ENCODE measurements at regions not wholly inside any gene's neighbourhood (a gene's known extent, or its start where the extent isn't known, plus 50 kb on each side); places are given as distances from the start of the nearest gene placed in this dataset.
"Not testable (repeated sequence)": the region's sequence is repeated elsewhere in the genome, so short reads cannot be mapped to it uniquely, and the experiment has no call there.

GRCh38 chr5:44756097-44756496 lies 52.6 kb upstream of the MRPS30 start:
- not testable (repeated sequence) for H3K36me3 ChIP-seq (ENCODE audit: control insufficient read depth in 2 of 2, insufficient read depth in 2 of 2, low read length in 2 of 2); H3K27ac ChIP-seq (ENCODE audit: low read length); H3K4me3 ChIP-seq (ENCODE audit: low read length in 2 of 2); H3K27me3 ChIP-seq (ENCODE audit: control insufficient read depth in 1 of 2, insufficient read depth in 2 of 2, low read length in 2 of 2); H3K4me1 ChIP-seq (ENCODE audit: control insufficient read depth, insufficient read depth, low read length); H3K9ac ChIP-seq (ENCODE audit: low read length in 2 of 2); H3K9me3 ChIP-seq (ENCODE audit: control insufficient read depth in 2 of 2, low read length in 2 of 2)

GRCh38 chr5:44747396-44747795 lies 61.4 kb upstream of the MRPS30 start:
- H3K27ac ChIP-seq (ENCODE audit: low read length), result no peak overlapping the region

GRCh38 chr5:44740660-44741059 lies 68.1 kb upstream of the MRPS30 start:
- Histone ChIP-seq H3K9ac (ENCODE audit: low read length in 2 of 2) (no peak overlapping the region), H3K27ac (ENCODE audit: low read length) (no peak overlapping the region), H3K4me3 (ENCODE audit: low read length in 2 of 2) (no peak overlapping the region), H3K9me3 (ENCODE audit: control insufficient read depth in 2 of 2, low read length in 2 of 2) (no peaks in the 10 kb centered on the region), H3K4me1 (ENCODE audit: control insufficient read depth, insufficient read depth, low read length) (no peaks in the 10 kb centered on the region), H3K27me3 (ENCODE audit: control insufficient read depth in 1 of 2, insufficient read depth in 2 of 2, low read length in 2 of 2) (no peaks in the 10 kb centered on the region), H3K36me3 (ENCODE audit: control insufficient read depth in 2 of 2, insufficient read depth in 2 of 2, low read length in 2 of 2) (no peaks in the 10 kb centered on the region)

More at GRCh38 chr5:44747396-44747795, 61.4 kb upstream of the MRPS30 start:
- no peak overlapping the region for H3K9ac ChIP-seq (ENCODE audit: low read length in 2 of 2)
- H3K4me3 ChIP-seq (ENCODE audit: low read length in 2 of 2), result no peak overlapping the region
- H3K9me3 ChIP-seq (ENCODE audit: control insufficient read depth in 2 of 2, low read length in 2 of 2), result no peaks in the 10 kb centered on the region
- no peaks in the 10 kb centered on the region for H3K27me3 ChIP-seq (ENCODE audit: control insufficient read depth in 1 of 2, insufficient read depth in 2 of 2, low read length in 2 of 2)
- no peaks in the 10 kb centered on the region for H3K36me3 ChIP-seq (ENCODE audit: control insufficient read depth in 2 of 2, insufficient read depth in 2 of 2, low read length in 2 of 2)
- H3K4me1 ChIP-seq (ENCODE audit: control insufficient read depth, insufficient read depth, low read length), result no peaks in the 10 kb centered on the region

GRCh38 chr5:44729536-44729935 lies 79.2 kb upstream of the MRPS30 start:
- no peaks in the 10 kb centered on the region for H3K27me3 ChIP-seq (ENCODE audit: control insufficient read depth in 1 of 2, insufficient read depth in 2 of 2, low read length in 2 of 2)
- H3K9ac ChIP-seq (ENCODE audit: low read length in 2 of 2), result no peak overlapping the region
- no peak overlapping the region for H3K27ac ChIP-seq (ENCODE audit: low read length)
- no peaks in the 10 kb centered on the region for H3K4me1 ChIP-seq (ENCODE audit: control insufficient read depth, insufficient read depth, low read length)
- no peaks in the 10 kb centered on the region for H3K9me3 ChIP-seq (ENCODE audit: control insufficient read depth in 2 of 2, low read length in 2 of 2)
- H3K4me3 ChIP-seq (ENCODE audit: low read length in 2 of 2), result no peak overlapping the region
- no peaks in the 10 kb centered on the region for H3K36me3 ChIP-seq (ENCODE audit: control insufficient read depth in 2 of 2, insufficient read depth in 2 of 2, low read length in 2 of 2)

- Histone ChIP-seq H3K36me3 (ENCODE audit: control insufficient read depth in 2 of 2, insufficient read depth in 2 of 2, low read length in 2 of 2) (no peaks in the 10 kb centered on the region), H3K4me1 (ENCODE audit: control insufficient read depth, insufficient read depth, low read length) (no peaks in the 10 kb centered on the region), H3K27me3 (ENCODE audit: control insufficient read depth in 1 of 2, insufficient read depth in 2 of 2, low read length in 2 of 2) (no peaks in the 10 kb centered on the region), H3K9ac (ENCODE audit: low read length in 2 of 2) (no peak overlapping the region), H3K27ac (ENCODE audit: low read length) (no peak overlapping the region), H3K4me3 (ENCODE audit: low read length in 2 of 2) (no peak overlapping the region), H3K9me3 (ENCODE audit: control insufficient read depth in 2 of 2, low read length in 2 of 2) (no peaks in the 10 kb centered on the region)
These were observed 81.6 kb upstream of the MRPS30 start for GRCh38 chr5:44727100-44727499.

- Histone ChIP-seq H3K4me3 (ENCODE audit: low read length in 2 of 2) (no peak overlapping the region), H3K4me1 (ENCODE audit: control insufficient read depth, insufficient read depth, low read length) (no peaks in the 10 kb centered on the region), H3K36me3 (ENCODE audit: control insufficient read depth in 2 of 2, insufficient read depth in 2 of 2, low read length in 2 of 2) (no peaks in the 10 kb centered on the region), H3K9me3 (ENCODE audit: control insufficient read depth in 2 of 2, low read length in 2 of 2) (no peaks in the 10 kb centered on the region), H3K9ac (ENCODE audit: low read length in 2 of 2) (no peak overlapping the region), H3K27me3 (ENCODE audit: control insufficient read depth in 1 of 2, insufficient read depth in 2 of 2, low read length in 2 of 2) (no peaks in the 10 kb centered on the region), H3K27ac (ENCODE audit: low read length) (no peak overlapping the region)
These were observed 88.9 kb upstream of the MRPS30 start for GRCh38 chr5:44719856-44720255.

GRCh38 chr5:44714871-44715561 lies 93.7 kb upstream of the MRPS30 start:
- no peak overlapping the region for H3K27ac ChIP-seq (ENCODE audit: low read length)
- H3K9me3 ChIP-seq (ENCODE audit: control insufficient read depth in 2 of 2, low read length in 2 of 2), result no peaks in the 10 kb centered on the region
- H3K9ac ChIP-seq (ENCODE audit: low read length in 2 of 2), result no peak overlapping the region
- H3K4me1 ChIP-seq (ENCODE audit: control insufficient read depth, insufficient read depth, low read length), result no peaks in the 10 kb centered on the region
- H3K36me3 ChIP-seq (ENCODE audit: control insufficient read depth in 2 of 2, insufficient read depth in 2 of 2, low read length in 2 of 2), result no peaks in the 10 kb centered on the region
- H3K27me3 ChIP-seq (ENCODE audit: control insufficient read depth in 1 of 2, insufficient read depth in 2 of 2, low read length in 2 of 2), result no peaks in the 10 kb centered on the region
- H3K4me3 ChIP-seq (ENCODE audit: low read length in 2 of 2), result no peak overlapping the region

- Histone ChIP-seq H3K4me1 (ENCODE audit: control insufficient read depth, insufficient read depth, low read length) (no peaks in the 10 kb centered on the region), H3K27me3 (ENCODE audit: control insufficient read depth in 1 of 2, insufficient read depth in 2 of 2, low read length in 2 of 2) (no peaks in the 10 kb centered on the region), H3K9me3 (ENCODE audit: control insufficient read depth in 2 of 2, low read length in 2 of 2) (no peaks in the 10 kb centered on the region), H3K9ac (ENCODE audit: low read length in 2 of 2) (no peak overlapping the region), H3K27ac (ENCODE audit: low read length) (no peak overlapping the region), H3K4me3 (ENCODE audit: low read length in 2 of 2) (no peak overlapping the region), H3K36me3 (ENCODE audit: control insufficient read depth in 2 of 2, insufficient read depth in 2 of 2, low read length in 2 of 2) (no peaks in the 10 kb centered on the region)
These were observed 95.3 kb upstream of the MRPS30 start for GRCh38 chr5:44713446-44713845.

GRCh38 chr5:44711901-44712300 lies 96.8 kb upstream of the MRPS30 start:
- H3K9me3 ChIP-seq (ENCODE audit: control insufficient read depth in 2 of 2, low read length in 2 of 2), result no peaks in the 10 kb centered on the region
- H3K36me3 ChIP-seq (ENCODE audit: control insufficient read depth in 2 of 2, insufficient read depth in 2 of 2, low read length in 2 of 2), result no peaks in the 10 kb centered on the region
- H3K9ac ChIP-seq (ENCODE audit: low read length in 2 of 2), result no peak overlapping the region
- H3K27me3 ChIP-seq (ENCODE audit: control insufficient read depth in 1 of 2, insufficient read depth in 2 of 2, low read length in 2 of 2), result no peaks in the 10 kb centered on the region
- H3K4me3 ChIP-seq (ENCODE audit: low read length in 2 of 2), result no peak overlapping the region
- H3K4me1 ChIP-seq (ENCODE audit: control insufficient read depth, insufficient read depth, low read length), result no peaks in the 10 kb centered on the region
- H3K27ac ChIP-seq (ENCODE audit: low read length), result no peak overlapping the region

GRCh38 chr5:44708602-44709001 lies 100.1 kb upstream of the MRPS30 start:
- H3K27me3 ChIP-seq (ENCODE audit: control insufficient read depth in 1 of 2, insufficient read depth in 2 of 2, low read length in 2 of 2), result no peaks in the 10 kb centered on the region
- no peaks in the 10 kb centered on the region for H3K36me3 ChIP-seq (ENCODE audit: control insufficient read depth in 2 of 2, insufficient read depth in 2 of 2, low read length in 2 of 2)
- no peak overlapping the region for H3K4me3 ChIP-seq (ENCODE audit: low read length in 2 of 2)
- no peak overlapping the region for H3K9ac ChIP-seq (ENCODE audit: low read length in 2 of 2)
- no peak overlapping the region for H3K27ac ChIP-seq (ENCODE audit: low read length)
- H3K4me1 ChIP-seq (ENCODE audit: control insufficient read depth, insufficient read depth, low read length), result no peaks in the 10 kb centered on the region
- no peaks in the 10 kb centered on the region for H3K9me3 ChIP-seq (ENCODE audit: control insufficient read depth in 2 of 2, low read length in 2 of 2)

- H3K9ac ChIP-seq (ENCODE audit: low read length in 2 of 2), result no peak overlapping the region
- no peak overlapping the region for H3K4me3 ChIP-seq (ENCODE audit: low read length in 2 of 2)
- no peak overlapping the region for H3K27ac ChIP-seq (ENCODE audit: low read length)
- no peaks in the 10 kb centered on the region for H3K27me3 ChIP-seq (ENCODE audit: control insufficient read depth in 1 of 2, insufficient read depth in 2 of 2, low read length in 2 of 2)
- no peaks in the 10 kb centered on the region for H3K9me3 ChIP-seq (ENCODE audit: control insufficient read depth in 2 of 2, low read length in 2 of 2)
- no peaks in the 10 kb centered on the region for H3K36me3 ChIP-seq (ENCODE audit: control insufficient read depth in 2 of 2, insufficient read depth in 2 of 2, low read length in 2 of 2)
- H3K4me1 ChIP-seq (ENCODE audit: control insufficient read depth, insufficient read depth, low read length), result no peaks in the 10 kb centered on the region
These were observed 101.0 kb upstream of the MRPS30 start for GRCh38 chr5:44707721-44708120.

Data from stomach smooth muscle (tissue), 2 donors.